Nephron progenitor cell (in vitro differentiated cells): ENCODE measurements at regions not wholly inside any gene's neighbourhood (a gene's known extent, or its start where the extent isn't known, plus 50 kb on each side); places are given as distances from the start of the nearest gene placed in this dataset.

Experiments used
- DNase-seq: peaks from one replicate; pipeline ENCODE4 v3.0.0; 2021
- H3K27ac Mint-ChIP-seq: 2 replicates; pipeline ENCODE4 v1.8.0; 2021; ENCODE audit warnings: mild to moderate bottlenecking, moderate library complexity, mixed read lengths
- H3K27me3 Mint-ChIP-seq: 2 replicates; pipeline ENCODE4 v1.8.0; 2021; ENCODE audit warnings: mild to moderate bottlenecking, low read depth, mixed read lengths; ENCODE audit not compliant: poor library complexity
- H3K36me3 Mint-ChIP-seq: 2 replicates; pipeline ENCODE4 v1.8.0; 2021; ENCODE audit warnings: low read depth, mixed read lengths
- H3K4me1 Mint-ChIP-seq: 2 replicates; pipeline ENCODE4 v1.8.0; 2021; ENCODE audit warnings: mixed read lengths
- H3K4me3 Mint-ChIP-seq: 2 replicates; pipeline ENCODE4 v1.8.0; 2021; ENCODE audit warnings: mild to moderate bottlenecking, moderate library complexity, mixed read lengths
- H3K9me3 Mint-ChIP-seq: 2 replicates; pipeline ENCODE4 v1.8.0; 2021; ENCODE audit warnings: mild to moderate bottlenecking, moderate library complexity, mixed read lengths
- TF ChIP-seq, protein P1 (sequence below): fragments of 200-600 bp; sonication (generic); IDR thresholded peaks from 2 replicates; pipeline ENCODE4 v1.5.0; 2021; ENCODE audit warnings: antibody characterized with exemption

DNA sequence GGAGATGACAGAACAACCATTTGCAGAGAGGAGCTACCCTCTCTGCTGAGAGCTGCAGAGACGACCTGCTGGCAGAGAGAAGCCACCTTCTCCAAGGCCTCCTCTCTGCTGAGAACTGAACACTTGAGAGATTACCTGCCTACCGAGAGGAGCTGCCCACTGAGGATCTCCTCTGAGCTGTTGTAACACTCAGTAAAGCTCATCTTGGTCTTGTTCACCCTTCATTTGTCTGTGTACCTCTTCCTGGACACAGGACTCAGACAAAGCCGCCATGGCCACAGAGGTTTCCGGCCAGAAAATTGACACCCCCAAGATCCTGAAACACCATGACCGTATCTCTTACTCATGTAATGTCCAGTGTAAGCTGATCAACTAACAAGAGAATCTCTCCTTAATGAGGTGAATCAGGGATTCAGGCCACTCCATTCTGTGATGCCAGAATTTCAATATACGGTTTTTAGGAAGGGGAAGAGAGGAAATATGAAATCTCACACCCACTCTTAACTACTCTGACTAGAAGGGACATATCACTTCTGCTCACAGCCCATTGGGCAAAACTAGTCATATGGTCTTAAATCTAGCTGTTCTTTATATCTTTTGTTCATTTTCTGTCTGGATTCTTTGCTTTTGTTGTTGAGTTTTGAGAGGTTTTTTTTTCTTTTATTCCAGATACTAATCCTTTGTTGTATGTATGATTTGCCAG, 83.8 kb downstream of the RHOU start:
- H3K4me1 Mint-ChIP-seq, result peaks cover 25% of the 10 kb centered on the region
- TF ChIP-seq, protein P1, sequence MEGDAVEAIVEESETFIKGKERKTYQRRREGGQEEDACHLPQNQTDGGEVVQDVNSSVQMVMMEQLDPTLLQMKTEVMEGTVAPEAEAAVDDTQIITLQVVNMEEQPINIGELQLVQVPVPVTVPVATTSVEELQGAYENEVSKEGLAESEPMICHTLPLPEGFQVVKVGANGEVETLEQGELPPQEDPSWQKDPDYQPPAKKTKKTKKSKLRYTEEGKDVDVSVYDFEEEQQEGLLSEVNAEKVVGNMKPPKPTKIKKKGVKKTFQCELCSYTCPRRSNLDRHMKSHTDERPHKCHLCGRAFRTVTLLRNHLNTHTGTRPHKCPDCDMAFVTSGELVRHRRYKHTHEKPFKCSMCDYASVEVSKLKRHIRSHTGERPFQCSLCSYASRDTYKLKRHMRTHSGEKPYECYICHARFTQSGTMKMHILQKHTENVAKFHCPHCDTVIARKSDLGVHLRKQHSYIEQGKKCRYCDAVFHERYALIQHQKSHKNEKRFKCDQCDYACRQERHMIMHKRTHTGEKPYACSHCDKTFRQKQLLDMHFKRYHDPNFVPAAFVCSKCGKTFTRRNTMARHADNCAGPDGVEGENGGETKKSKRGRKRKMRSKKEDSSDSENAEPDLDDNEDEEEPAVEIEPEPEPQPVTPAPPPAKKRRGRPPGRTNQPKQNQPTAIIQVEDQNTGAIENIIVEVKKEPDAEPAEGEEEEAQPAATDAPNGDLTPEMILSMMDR, result no peak
- H3K27ac Mint-ChIP-seq, result no peak overlapping the region
- H3K9me3 Mint-ChIP-seq, result no peaks in the 10 kb centered on the region
- no peak for DNase-seq
- no peak overlapping the region for H3K4me3 Mint-ChIP-seq
- no peaks in the 10 kb centered on the region for H3K36me3 Mint-ChIP-seq
- no peaks in the 10 kb centered on the region for H3K27me3 Mint-ChIP-seq

DNA sequence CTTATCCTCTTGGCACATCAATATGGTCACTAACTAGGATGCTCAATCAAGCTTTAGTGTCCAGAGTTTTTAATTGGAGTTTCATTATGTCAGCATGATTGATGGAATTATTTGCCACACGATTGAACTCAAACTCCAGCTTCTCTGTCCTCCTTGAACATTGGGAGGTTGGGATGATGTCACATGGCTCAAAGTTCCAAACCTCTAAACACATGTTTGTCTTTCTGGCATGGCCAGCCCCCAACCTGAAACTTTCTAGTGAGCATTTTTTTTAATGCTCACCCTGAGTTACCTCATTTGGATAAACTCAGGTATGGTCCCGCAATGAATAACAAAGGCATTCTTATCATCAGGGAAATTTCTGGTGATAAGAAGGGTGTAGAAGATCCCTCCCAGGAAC, 86.0 kb downstream of the RHOU start:
- Mint-ChIP-seq H3K27me3 (no peaks in the 10 kb centered on the region), H3K4me1 (peaks cover 13% of the 10 kb centered on the region), H3K36me3 (no peaks in the 10 kb centered on the region), H3K9me3 (peaks cover 5% of the 10 kb centered on the region), H3K4me3 (no peak overlapping the region), H3K27ac (no peak overlapping the region)
- no peak for DNase-seq
- TF ChIP-seq, protein P1, result no peak

DNA sequence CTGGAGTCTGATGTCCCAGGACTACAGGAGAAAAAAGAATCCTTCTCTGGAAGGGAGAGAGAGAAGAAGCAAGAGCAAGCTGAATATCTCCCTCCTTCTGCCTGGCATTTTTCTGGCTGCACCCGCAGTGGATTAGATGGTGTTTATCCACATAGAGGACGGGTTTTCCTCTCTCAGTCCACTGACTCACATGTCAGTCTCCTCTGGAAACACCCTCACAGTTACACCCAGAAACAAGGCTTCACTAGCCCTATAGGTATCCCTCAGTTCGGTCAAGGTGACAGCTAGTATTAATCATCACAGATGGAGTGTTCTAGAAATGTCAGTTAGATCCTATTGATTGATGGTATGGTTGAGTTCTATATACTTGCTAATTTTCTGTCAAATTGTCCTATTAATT, 87.9 kb downstream of the RHOU start:
- Mint-ChIP-seq H3K27ac (no peak overlapping the region), H3K27me3 (no peaks in the 10 kb centered on the region), H3K36me3 (no peaks in the 10 kb centered on the region), H3K4me3 (no peak overlapping the region), H3K4me1 (peaks cover 19% of the 10 kb centered on the region), H3K9me3 (peaks cover 5% of the 10 kb centered on the region)
- no peak for DNase-seq
- TF ChIP-seq, protein P1, result no peak

DNA sequence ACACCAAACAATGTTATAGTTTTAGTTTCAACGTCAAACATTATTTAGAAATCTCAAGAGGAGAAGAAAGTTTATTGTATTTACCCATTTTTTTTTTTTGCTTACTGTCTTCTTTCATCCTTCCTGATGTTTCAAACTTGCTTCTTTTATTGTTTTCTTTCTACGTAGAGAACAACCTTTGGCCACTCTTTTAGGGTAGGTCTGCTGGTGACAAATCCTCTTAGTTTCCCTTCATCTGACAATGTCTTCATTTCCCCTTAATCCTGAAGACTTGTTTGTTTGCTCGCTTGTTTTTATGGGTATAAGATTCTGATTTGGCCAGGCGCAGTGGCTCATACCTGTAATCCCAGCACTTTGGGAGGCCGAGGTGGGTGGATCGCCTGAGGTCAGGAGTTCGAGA, 89.1 kb downstream of the RHOU start:
- Mint-ChIP-seq H3K4me3 (no peak overlapping the region), H3K36me3 (no peaks in the 10 kb centered on the region), H3K4me1 (peaks cover 20% of the 10 kb centered on the region), H3K27ac (no peak overlapping the region), H3K27me3 (no peaks in the 10 kb centered on the region), H3K9me3 (peaks cover 6% of the 10 kb centered on the region)
- TF ChIP-seq, protein P1, result no peak
- no peak for DNase-seq

DNA sequence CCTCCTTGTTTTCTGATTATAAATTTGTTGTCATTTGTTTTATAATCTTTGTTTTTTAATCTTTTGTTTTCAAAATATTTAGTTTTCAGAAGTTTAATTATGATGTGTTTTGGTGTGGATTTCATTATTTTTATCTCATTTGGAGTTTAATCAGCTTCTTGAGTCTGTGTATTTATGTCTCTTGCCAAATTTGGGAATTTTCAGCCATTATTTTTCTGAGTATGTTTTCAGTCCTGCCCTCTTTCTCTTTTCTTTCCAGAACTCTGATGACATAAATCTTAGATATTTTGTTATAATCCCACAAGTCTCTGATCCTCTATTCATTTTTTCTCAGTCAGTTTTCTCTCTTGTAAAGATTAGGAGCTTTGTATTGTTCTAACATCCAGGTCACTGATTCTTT, 89.8 kb downstream of the RHOU start:
- DNase-seq, result no peak
- H3K36me3 Mint-ChIP-seq, result no peaks in the 10 kb centered on the region
- no peak overlapping the region for H3K27ac Mint-ChIP-seq
- no peak overlapping the region for H3K4me3 Mint-ChIP-seq
- TF ChIP-seq, protein P1, result no peak
- no peaks in the 10 kb centered on the region for H3K27me3 Mint-ChIP-seq
- peaks cover 8% of the 10 kb centered on the region for H3K9me3 Mint-ChIP-seq
- peaks cover 26% of the 10 kb centered on the region for H3K4me1 Mint-ChIP-seq

DNA sequence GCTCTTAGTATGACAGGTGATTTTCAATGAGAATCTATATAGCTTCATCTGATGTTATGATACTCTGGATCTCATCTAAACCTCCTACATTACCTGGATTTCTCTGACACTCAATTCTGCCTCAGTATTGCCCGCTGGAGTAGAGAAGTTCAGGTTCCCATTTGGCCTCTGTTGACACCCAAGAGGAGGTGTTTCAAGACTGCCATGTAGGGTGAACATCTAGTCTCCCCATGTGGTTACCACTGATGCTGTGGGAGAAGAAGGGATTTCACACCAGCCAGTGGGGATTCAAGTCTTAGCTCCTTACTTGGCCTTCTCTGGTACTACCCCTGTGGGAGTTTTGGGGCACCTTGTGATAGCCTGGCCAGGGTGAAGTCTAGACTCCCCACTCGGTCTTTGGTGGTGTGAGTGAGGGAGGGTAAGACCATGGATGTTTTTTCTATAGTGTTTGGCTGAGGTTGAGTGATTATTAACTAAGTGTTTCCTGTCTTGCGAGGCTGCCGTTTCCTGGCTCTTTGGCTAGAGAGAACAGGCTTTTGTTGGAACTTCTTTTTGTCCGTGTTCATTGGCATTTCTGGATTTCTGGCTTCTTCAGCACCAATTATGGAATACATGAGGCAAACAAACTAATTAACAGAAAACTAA, 90.7 kb downstream of the RHOU start:
- H3K9me3 Mint-ChIP-seq, result peaks cover 8% of the 10 kb centered on the region
- H3K4me1 Mint-ChIP-seq, result peaks cover 34% of the 10 kb centered on the region
- no peaks in the 10 kb centered on the region for H3K36me3 Mint-ChIP-seq
- peaks cover 4% of the 10 kb centered on the region for H3K27me3 Mint-ChIP-seq
- H3K27ac Mint-ChIP-seq, result no peak overlapping the region
- H3K4me3 Mint-ChIP-seq, result no peak overlapping the region
- TF ChIP-seq, protein P1, result no peak
- no peak for DNase-seq
